ENCODE measurements at regions not wholly inside any gene's neighbourhood (a gene's known extent, or its start where the extent isn't known, plus 50 kb on each side); places are given as distances from the start of the nearest gene placed in this dataset.

DNA sequence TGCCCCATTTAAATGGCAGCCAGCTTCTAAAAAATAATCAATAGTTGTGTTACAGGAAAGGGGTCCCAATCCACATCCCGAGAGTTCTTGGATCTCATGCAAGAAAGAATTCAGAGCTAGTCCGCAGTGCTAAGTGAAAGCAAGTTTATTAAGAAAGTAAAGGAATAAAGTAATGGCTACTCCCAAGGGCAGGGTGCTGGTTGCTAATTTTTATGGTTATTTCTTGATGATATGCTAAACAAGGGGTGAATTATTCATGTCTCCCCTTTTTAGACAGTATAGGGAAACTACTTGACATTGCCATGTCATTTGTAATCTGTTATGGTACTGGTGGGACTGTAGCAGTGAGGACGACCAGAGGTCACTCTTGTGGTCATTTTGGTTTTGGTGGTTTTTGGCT is 591.3 kb downstream of the LRFN5 start:
- TF ChIP-seq, protein P1, sequence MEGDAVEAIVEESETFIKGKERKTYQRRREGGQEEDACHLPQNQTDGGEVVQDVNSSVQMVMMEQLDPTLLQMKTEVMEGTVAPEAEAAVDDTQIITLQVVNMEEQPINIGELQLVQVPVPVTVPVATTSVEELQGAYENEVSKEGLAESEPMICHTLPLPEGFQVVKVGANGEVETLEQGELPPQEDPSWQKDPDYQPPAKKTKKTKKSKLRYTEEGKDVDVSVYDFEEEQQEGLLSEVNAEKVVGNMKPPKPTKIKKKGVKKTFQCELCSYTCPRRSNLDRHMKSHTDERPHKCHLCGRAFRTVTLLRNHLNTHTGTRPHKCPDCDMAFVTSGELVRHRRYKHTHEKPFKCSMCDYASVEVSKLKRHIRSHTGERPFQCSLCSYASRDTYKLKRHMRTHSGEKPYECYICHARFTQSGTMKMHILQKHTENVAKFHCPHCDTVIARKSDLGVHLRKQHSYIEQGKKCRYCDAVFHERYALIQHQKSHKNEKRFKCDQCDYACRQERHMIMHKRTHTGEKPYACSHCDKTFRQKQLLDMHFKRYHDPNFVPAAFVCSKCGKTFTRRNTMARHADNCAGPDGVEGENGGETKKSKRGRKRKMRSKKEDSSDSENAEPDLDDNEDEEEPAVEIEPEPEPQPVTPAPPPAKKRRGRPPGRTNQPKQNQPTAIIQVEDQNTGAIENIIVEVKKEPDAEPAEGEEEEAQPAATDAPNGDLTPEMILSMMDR (IDR thresholded peaks at IDR 0.05; ENCODE audit: borderline replicate concordance, extremely low read depth, low read length, poor library complexity, severe bottlenecking) = no peak
- TF ChIP-seq EZH2 (IDR thresholded peaks at IDR 0.05; ENCODE audit: borderline replicate concordance, low read depth, low read length, severe bottlenecking) = no peak

All from DND-41 (cell line).